Activated CD8-positive, alpha-beta T cell treated with anti-CD3 and anti-CD28 coated beads, Interleukin-2, amount 10 ng/mL, durations not matched to agents 7 days and 5 days (primary cell): ENCODE measurements at regions not wholly inside any gene's neighbourhood (a gene's known extent, or its start where the extent isn't known, plus 50 kb on each side); places are given as distances from the start of the nearest gene placed in this dataset.

Source experiments
- ATAC-seq: fragments of 150-1000 bp; cut with Tn5 transposase; one replicate; pipeline ENCODE4 v1.10.0; 2021; ENCODE audit warnings: moderate library complexity
- CTCF ChIA-PET: fragments of 350-600 bp; sonication (Branson Sonifier 250); formaldehyde crosslinking; loops from one replicate; lab custom pipeline; 2021; ENCODE audit warnings: antibody characterized with exemption; lab: Charles Lee
- POLR2A ChIA-PET: fragments of 350-600 bp; sonication (Branson Sonifier 250); formaldehyde crosslinking; loops from one replicate; lab custom pipeline; 2021; ENCODE audit warnings: antibody characterized with exemption; lab: Charles Lee
- DNase-seq: peaks from one replicate; pipeline ENCODE4 v3.0.0-alpha.2; 2020
- H3K27ac Mint-ChIP-seq: one replicate; pipeline ENCODE4 v1.8.0; 2021; ENCODE audit warnings: mild to moderate bottlenecking, mixed read lengths
- H3K27me3 Mint-ChIP-seq: one replicate; pipeline ENCODE4 v1.8.0; 2021; ENCODE audit warnings: low read depth, mixed read lengths
- H3K36me3 Mint-ChIP-seq: one replicate; pipeline ENCODE4 v1.8.0; 2021; ENCODE audit warnings: low read depth, mixed read lengths
- H3K4me1 Mint-ChIP-seq: one replicate; pipeline ENCODE4 v1.8.0; 2021; ENCODE audit warnings: low read depth, mixed read lengths
- H3K4me3 Mint-ChIP-seq: one replicate; pipeline ENCODE4 v1.8.0; 2021; ENCODE audit warnings: mild to moderate bottlenecking, mixed read lengths
- H3K9me3 Mint-ChIP-seq: one replicate; pipeline ENCODE4 v1.8.0; 2022; ENCODE audit warnings: mixed read lengths; ENCODE audit not compliant: insufficient read depth

GRCh38 chr3:66593978-66594377 is 93.2 kb upstream of the LRIG1 start:
- Mint-ChIP-seq H3K4me1 (no peaks in the 10 kb centered on the region), H3K4me3 (no peak overlapping the region), H3K9me3 (no peaks in the 10 kb centered on the region), H3K27ac (no peak overlapping the region), H3K27me3 (peaks cover 14% of the 10 kb centered on the region), H3K36me3 (no peaks in the 10 kb centered on the region)
- ATAC-seq (no peak), DNase-seq (no peak)
- POLR2A ChIA-PET, result no interaction called here
- CTCF ChIA-PET, result interaction anchor here (1.8 kb wide), 1 partner anchor 12 kb away, joined by 5 read pairs; no protein-coding TSS in a partner anchor

GRCh38 chr3:66597308-66597863 is 96.6 kb upstream of the LRIG1 start:
- H3K36me3 Mint-ChIP-seq, result no peaks in the 10 kb centered on the region
- H3K27ac Mint-ChIP-seq, result no peak overlapping the region
- H3K27me3 Mint-ChIP-seq, result peaks cover 9% of the 10 kb centered on the region
- ATAC-seq, result no peak
- H3K4me3 Mint-ChIP-seq, result no peak overlapping the region
- DNase-seq, result no peak
- ChIA-PET CTCF (interaction anchor here (0.7 kb wide), 1 partner anchor 193 kb away, joined by 3 read pairs; no protein-coding TSS in a partner anchor), POLR2A (no interaction called here)
- H3K4me1 Mint-ChIP-seq, result no peaks in the 10 kb centered on the region
- no peaks in the 10 kb centered on the region for H3K9me3 Mint-ChIP-seq

GRCh38 chr3:66598168-66598567 is 97.3 kb upstream of the LRIG1 start:
- ChIA-PET CTCF (interaction anchor here (0.7 kb wide), 1 partner anchor 193 kb away, joined by 3 read pairs; no protein-coding TSS in a partner anchor), POLR2A (no interaction called here)
- H3K9me3 Mint-ChIP-seq, result no peaks in the 10 kb centered on the region
- DNase-seq (no peak), ATAC-seq (no peak)
- no peak overlapping the region for H3K4me3 Mint-ChIP-seq
- H3K36me3 Mint-ChIP-seq, result no peaks in the 10 kb centered on the region
- peaks cover 7% of the 10 kb centered on the region for H3K4me1 Mint-ChIP-seq
- H3K27me3 Mint-ChIP-seq, result peaks cover 7% of the 10 kb centered on the region
- no peak overlapping the region for H3K27ac Mint-ChIP-seq

- Mint-ChIP-seq H3K27me3 (peaks cover 3% of the 10 kb centered on the region), H3K27ac (no peak overlapping the region), H3K36me3 (no peaks in the 10 kb centered on the region), H3K4me3 (no peak overlapping the region), H3K9me3 (no peaks in the 10 kb centered on the region), H3K4me1 (peaks cover 10% of the 10 kb centered on the region)
- DNase-seq, result no peak
- ATAC-seq, result no peak
- CTCF ChIA-PET, result no interaction called here
- POLR2A ChIA-PET, result no interaction called here
These were observed 101.4 kb upstream of the LRIG1 start for GRCh38 chr3:66602237-66602636.

- Mint-ChIP-seq H3K36me3 (no peaks in the 10 kb centered on the region), H3K27me3 (peaks cover 3% of the 10 kb centered on the region), H3K4me1 (peaks cover 10% of the 10 kb centered on the region), H3K27ac (no peak overlapping the region), H3K9me3 (no peaks in the 10 kb centered on the region), H3K4me3 (no peak overlapping the region)
- ChIA-PET CTCF (no interaction called here), POLR2A (no interaction called here)
- ATAC-seq (no peak), DNase-seq (no peak)
These were observed 101.9 kb upstream of the LRIG1 start for GRCh38 chr3:66602691-66603090.

- H3K4me1 Mint-ChIP-seq, result peaks cover 10% of the 10 kb centered on the region
- POLR2A ChIA-PET, result no interaction called here
- CTCF ChIA-PET, result no interaction called here
- no peak for ATAC-seq
- peaks cover 3% of the 10 kb centered on the region for H3K27me3 Mint-ChIP-seq
- H3K27ac Mint-ChIP-seq, result no peak overlapping the region
- H3K4me3 Mint-ChIP-seq, result no peak overlapping the region
- DNase-seq, result no peak
- H3K36me3 Mint-ChIP-seq, result no peaks in the 10 kb centered on the region
- H3K9me3 Mint-ChIP-seq, result no peaks in the 10 kb centered on the region
These were observed 102.4 kb upstream of the LRIG1 start for GRCh38 chr3:66603151-66603611.

- DNase-seq (no peak), ATAC-seq (no peak)
- Mint-ChIP-seq H3K4me1 (peaks cover 10% of the 10 kb centered on the region), H3K27me3 (peaks cover 3% of the 10 kb centered on the region), H3K4me3 (no peak overlapping the region), H3K36me3 (no peaks in the 10 kb centered on the region), H3K9me3 (no peaks in the 10 kb centered on the region), H3K27ac (no peak overlapping the region)
- ChIA-PET CTCF (no interaction called here), POLR2A (interaction anchor here (0.7 kb wide), 1 partner anchor 89 kb away, joined by 3 read pairs; no protein-coding TSS in a partner anchor)
These were observed 103.7 kb upstream of the LRIG1 start for GRCh38 chr3:66604481-66604880.

GRCh38 chr3:66606126-66606525 is 105.3 kb upstream of the LRIG1 start:
- ChIA-PET CTCF (interaction anchor here (1.1 kb wide), 1 partner anchor 216 kb away, joined by 4 read pairs; no protein-coding TSS in a partner anchor), POLR2A (no interaction called here)
- ATAC-seq (no peak), DNase-seq (no peak)
- Mint-ChIP-seq H3K4me3 (no peak overlapping the region), H3K4me1 (peaks cover 10% of the 10 kb centered on the region), H3K9me3 (no peaks in the 10 kb centered on the region), H3K36me3 (no peaks in the 10 kb centered on the region), H3K27ac (no peak overlapping the region), H3K27me3 (peaks cover 3% of the 10 kb centered on the region)

- H3K4me3 Mint-ChIP-seq, result no peak overlapping the region
- H3K36me3 Mint-ChIP-seq, result no peaks in the 10 kb centered on the region
- DNase-seq, result no peak
- peaks cover 3% of the 10 kb centered on the region for H3K27me3 Mint-ChIP-seq
- H3K9me3 Mint-ChIP-seq, result no peaks in the 10 kb centered on the region
- no peak for ATAC-seq
- ChIA-PET POLR2A (no interaction called here), CTCF (interaction anchor here (1.1 kb wide), 1 partner anchor 215 kb away, joined by 4 read pairs; no protein-coding TSS in a partner anchor)
- no peak overlapping the region for H3K27ac Mint-ChIP-seq
- peaks cover 10% of the 10 kb centered on the region for H3K4me1 Mint-ChIP-seq
These were observed 106.0 kb upstream of the LRIG1 start for GRCh38 chr3:66606868-66607267.

- H3K9me3 Mint-ChIP-seq, result no peaks in the 10 kb centered on the region
- DNase-seq (no peak), ATAC-seq (no peak)
- peaks cover 1% of the 10 kb centered on the region for H3K4me1 Mint-ChIP-seq
- H3K27ac Mint-ChIP-seq, result no peak overlapping the region
- peaks cover 3% of the 10 kb centered on the region for H3K27me3 Mint-ChIP-seq
- H3K4me3 Mint-ChIP-seq, result no peak overlapping the region
- CTCF ChIA-PET, result no interaction called here
- POLR2A ChIA-PET, result no interaction called here
- H3K36me3 Mint-ChIP-seq, result no peaks in the 10 kb centered on the region
These were observed 109.1 kb upstream of the LRIG1 start for GRCh38 chr3:66609660-66610561.

GRCh38 chr3:66610562-66610909 is 109.7 kb upstream of the LRIG1 start:
- no peak for ATAC-seq
- POLR2A ChIA-PET, result no interaction called here

GRCh38 chr3:66615643-66616301 is 115.0 kb upstream of the LRIG1 start:
- Mint-ChIP-seq H3K27me3 (no peaks in the 10 kb centered on the region), H3K9me3 (no peaks in the 10 kb centered on the region), H3K4me3 (no peak overlapping the region), H3K4me1 (peaks cover 7% of the 10 kb centered on the region), H3K27ac (no peak overlapping the region), H3K36me3 (no peaks in the 10 kb centered on the region)
- DNase-seq (no peak), ATAC-seq (no peak)
- POLR2A ChIA-PET, result no interaction called here
- CTCF ChIA-PET, result no interaction called here

More at GRCh38 chr3:66610562-66610909, 109.7 kb upstream of the LRIG1 start:
- Mint-ChIP-seq H3K36me3 (no peaks in the 10 kb centered on the region), H3K27me3 (peaks cover 3% of the 10 kb centered on the region), H3K4me3 (no peak overlapping the region), H3K9me3 (no peaks in the 10 kb centered on the region), H3K27ac (no peak overlapping the region), H3K4me1 (peaks cover 4% of the 10 kb centered on the region)
- CTCF ChIA-PET, result no interaction called here
- DNase-seq, result no peak
